Islet of Langerhans (tissue), 1 donor: ENCODE measurements at regions not wholly inside any gene's neighbourhood (a gene's known extent, or its start where the extent isn't known, plus 50 kb on each side); places are given as distances from the start of the nearest gene placed in this dataset.
"Not testable (repeated sequence)": the region's sequence is repeated elsewhere in the genome, so short reads cannot be mapped to it uniquely, and the experiment has no call there.

Source experiments
- FAIRE-seq: peaks from one replicate; lab custom pipeline; 2011; peaks lifted over from hg19 to GRCh38; lab: Jason Lieb, UNC

- no peak for FAIRE-seq
Measured at GRCh38 chr15:67920524-67921240, 80.8 kb upstream of the RNU6-1 start.

GRCh38 chr15:67922106-67922675, 82.3 kb upstream of the RNU6-1 start:
- no peak for FAIRE-seq

GRCh38 chr15:67922971-67923945, 83.4 kb upstream of the RNU6-1 start:
- no peak for FAIRE-seq

GRCh38 chr15:67924359-67924974, 84.6 kb upstream of the RNU6-1 start:
- FAIRE-seq = no peak

- no peak for FAIRE-seq
Measured at GRCh38 chr15:67925182-67925581, 85.3 kb upstream of the RNU6-1 start.

GRCh38 chr15:67927501-67928168, 87.8 kb upstream of the RNU6-1 start:
- no peak for FAIRE-seq

GRCh38 chr15:67928666-67929065, 88.8 kb upstream of the RNU6-1 start:
- FAIRE-seq = no peak

- no peak for FAIRE-seq
Measured at GRCh38 chr15:67930720-67931119, 90.9 kb upstream of the RNU6-1 start.

- no peak for FAIRE-seq
Measured at GRCh38 chr15:67931861-67932260, 92.0 kb upstream of the RNU6-1 start.

GRCh38 chr15:67934126-67934525, 94.3 kb upstream of the RNU6-1 start:
- not testable (repeated sequence) for FAIRE-seq

- FAIRE-seq = no peak
Measured at GRCh38 chr15:67935244-67935643, 95.4 kb upstream of the RNU6-1 start.

- no peak for FAIRE-seq
Measured at GRCh38 chr15:67936258-67936657, 96.4 kb upstream of the RNU6-1 start.

GRCh38 chr15:67937153-67937761, 97.4 kb upstream of the RNU6-1 start:
- FAIRE-seq = no peak

- FAIRE-seq = not testable (repeated sequence)
Measured at GRCh38 chr15:67939179-67939578, 99.3 kb upstream of the RNU6-1 start.

- FAIRE-seq = not testable (repeated sequence)
Measured at GRCh38 chr15:67939588-67940323, 99.9 kb upstream of the RNU6-1 start.

- no peak for FAIRE-seq
Measured at GRCh38 chr15:67940324-67940719, 100.5 kb upstream of the RNU6-1 start.

- FAIRE-seq = no peak
Measured at GRCh38 chr15:67941648-67942310, 101.9 kb upstream of the RNU6-1 start.

GRCh38 chr15:67943475-67943874, 103.6 kb upstream of the RNU6-1 start:
- no peak for FAIRE-seq

GRCh38 chr15:67944010-67944641, 104.3 kb upstream of the RNU6-1 start:
- no peak for FAIRE-seq

GRCh38 chr15:67945131-67945530, 105.3 kb upstream of the RNU6-1 start:
- no peak for FAIRE-seq
